ENCODE measurements at regions not wholly inside any gene's neighbourhood (a gene's known extent, or its start where the extent isn't known, plus 50 kb on each side); places are given as distances from the start of the nearest gene placed in this dataset.

DNA sequence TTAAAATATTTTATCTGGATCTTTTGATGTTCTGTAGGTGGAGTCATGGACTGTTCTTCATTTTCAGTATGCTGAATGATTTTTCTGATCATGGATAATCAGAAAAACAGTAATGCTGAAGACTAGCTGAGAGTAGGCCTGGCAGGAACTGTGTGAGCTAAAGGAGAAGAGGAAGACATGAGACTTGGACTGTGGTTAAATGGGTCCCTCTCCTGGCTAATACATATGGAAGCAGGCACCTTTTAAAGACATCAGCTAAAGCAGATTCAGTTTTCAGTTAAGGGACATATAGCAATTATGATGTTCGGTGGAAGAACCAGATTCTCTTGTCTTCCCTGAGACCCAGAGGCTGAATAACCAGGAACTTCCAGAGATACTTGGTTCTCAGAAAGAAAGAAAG lies 169.4 kb downstream of the OLFM4 start:
- H3K36me3 Mint-ChIP-seq (ENCODE audit: low read depth): no peaks in the 10 kb centered on the region
- peaks cover 5% of the 10 kb centered on the region for H3K27me3 Mint-ChIP-seq (ENCODE audit: insufficient read depth)
- no peak for DNase-seq (ENCODE audit: low spot score)
- H3K4me3 Mint-ChIP-seq: no peak overlapping the region
- no peak overlapping the region for H3K27ac Mint-ChIP-seq
- no peaks in the 10 kb centered on the region for H3K4me1 Mint-ChIP-seq (ENCODE audit: low read depth)
- intact Hi-C loops (cut with micrococcal nuclease): no loop called here
- no peaks in the 10 kb centered on the region for H3K9me3 Mint-ChIP-seq

DNA sequence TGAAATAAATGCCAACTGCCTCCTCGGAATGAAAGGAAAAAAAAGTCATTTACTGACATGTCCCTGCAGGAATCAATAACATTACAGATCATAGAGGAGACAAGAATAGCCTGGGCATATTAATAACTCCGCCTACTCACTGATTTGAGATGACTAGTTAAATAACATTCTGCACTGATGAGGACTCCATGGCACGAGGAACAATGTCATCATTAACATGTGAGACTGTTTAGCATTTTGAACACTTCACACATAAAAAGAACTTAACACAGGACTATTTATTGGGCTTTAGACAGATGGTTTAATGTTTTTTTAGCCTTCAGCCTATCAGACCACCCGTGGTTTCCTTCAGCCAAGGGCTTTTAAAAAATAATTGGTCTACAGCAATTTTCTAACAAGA lies 170.1 kb downstream of the OLFM4 start:
- Mint-ChIP-seq H3K27me3 (ENCODE audit: insufficient read depth) (peaks cover 6% of the 10 kb centered on the region), H3K4me1 (ENCODE audit: low read depth) (no peaks in the 10 kb centered on the region), H3K4me3 (no peak overlapping the region), H3K27ac (no peak overlapping the region), H3K36me3 (ENCODE audit: low read depth) (no peaks in the 10 kb centered on the region), H3K9me3 (no peaks in the 10 kb centered on the region)
- intact Hi-C loops (cut with micrococcal nuclease): no loop called here
- DNase-seq (ENCODE audit: low spot score): no peak

DNA sequence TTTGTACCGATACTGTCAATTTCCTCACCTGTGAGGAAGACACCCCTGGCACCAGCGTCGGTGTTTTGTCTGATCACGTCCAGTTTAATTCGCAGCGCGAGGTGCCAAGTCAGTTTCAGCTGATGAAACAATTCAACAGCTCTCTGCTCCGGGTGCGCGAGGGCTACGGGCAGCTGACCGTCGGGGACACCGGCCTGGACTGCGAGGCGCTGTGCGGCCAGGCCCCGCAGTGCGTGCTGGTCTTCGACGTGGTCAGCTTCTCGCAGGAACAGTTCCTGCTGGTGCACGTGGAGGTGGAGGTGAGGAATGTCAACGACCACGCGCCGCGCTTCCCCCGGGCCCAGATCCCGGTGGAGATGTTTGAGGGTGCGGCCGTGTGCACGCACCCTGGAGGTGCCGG lies 171.5 kb downstream of the OLFM4 start:
- H3K9me3 Mint-ChIP-seq: no peaks in the 10 kb centered on the region
- no peaks in the 10 kb centered on the region for H3K36me3 Mint-ChIP-seq (ENCODE audit: low read depth)
- DNase-seq (ENCODE audit: low spot score): no peak
- H3K4me3 Mint-ChIP-seq: no peak overlapping the region
- no peaks in the 10 kb centered on the region for H3K4me1 Mint-ChIP-seq (ENCODE audit: low read depth)
- intact Hi-C loops (cut with micrococcal nuclease): no loop called here
- no peak overlapping the region for H3K27ac Mint-ChIP-seq
- H3K27me3 Mint-ChIP-seq (ENCODE audit: insufficient read depth): peaks cover 6% of the 10 kb centered on the region

DNA sequence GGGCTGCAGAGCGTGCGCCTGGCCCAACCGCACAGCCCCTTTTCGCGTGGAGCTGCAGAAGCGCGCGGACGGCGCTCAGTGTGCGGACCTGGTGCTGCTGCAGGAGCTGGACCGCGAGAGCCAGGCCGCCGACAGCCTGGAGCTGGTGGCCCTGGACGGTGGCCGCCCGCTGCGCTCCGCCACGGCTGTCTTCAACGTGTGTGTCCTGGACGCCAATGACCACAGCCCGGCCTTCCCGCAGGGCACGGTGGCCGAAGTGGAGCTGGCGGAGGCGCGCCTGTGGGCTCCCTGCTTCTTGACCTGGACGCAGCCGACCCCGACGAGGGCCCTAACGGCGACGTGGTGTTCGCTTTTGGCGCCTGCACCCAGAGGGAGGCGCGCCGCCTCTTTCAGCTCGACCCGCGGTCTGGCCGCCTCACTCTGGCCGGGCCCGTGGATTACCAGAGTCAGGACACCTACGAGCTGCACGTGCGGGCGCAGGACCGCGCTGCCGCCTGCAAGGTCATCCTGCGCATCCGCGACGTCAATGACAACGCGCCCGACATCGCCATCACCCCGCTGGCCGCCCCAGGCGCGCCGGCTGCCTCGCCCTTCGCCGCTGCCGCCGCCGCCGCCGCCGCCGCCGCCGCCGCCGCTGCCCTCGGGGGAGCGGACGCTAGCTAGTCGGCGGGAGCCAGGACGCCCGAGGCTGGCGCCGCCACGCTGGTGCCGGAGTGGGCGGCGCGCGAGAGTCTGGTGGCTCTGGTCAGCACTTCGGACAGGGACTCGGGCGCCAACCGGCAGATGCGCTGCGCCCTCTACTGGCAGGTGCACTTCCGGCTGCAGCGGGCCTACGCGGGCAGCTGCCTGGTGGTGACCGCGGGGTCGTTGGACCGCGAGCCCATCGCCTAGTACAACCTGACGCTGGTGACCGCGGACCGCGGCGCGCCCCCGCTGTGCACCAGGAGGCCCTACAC lies 172.2 kb downstream of the OLFM4 start:
- Mint-ChIP-seq H3K4me1 (ENCODE audit: low read depth) (no peaks in the 10 kb centered on the region), H3K9me3 (no peaks in the 10 kb centered on the region)
- intact Hi-C loops (cut with micrococcal nuclease): no loop called here

DNA sequence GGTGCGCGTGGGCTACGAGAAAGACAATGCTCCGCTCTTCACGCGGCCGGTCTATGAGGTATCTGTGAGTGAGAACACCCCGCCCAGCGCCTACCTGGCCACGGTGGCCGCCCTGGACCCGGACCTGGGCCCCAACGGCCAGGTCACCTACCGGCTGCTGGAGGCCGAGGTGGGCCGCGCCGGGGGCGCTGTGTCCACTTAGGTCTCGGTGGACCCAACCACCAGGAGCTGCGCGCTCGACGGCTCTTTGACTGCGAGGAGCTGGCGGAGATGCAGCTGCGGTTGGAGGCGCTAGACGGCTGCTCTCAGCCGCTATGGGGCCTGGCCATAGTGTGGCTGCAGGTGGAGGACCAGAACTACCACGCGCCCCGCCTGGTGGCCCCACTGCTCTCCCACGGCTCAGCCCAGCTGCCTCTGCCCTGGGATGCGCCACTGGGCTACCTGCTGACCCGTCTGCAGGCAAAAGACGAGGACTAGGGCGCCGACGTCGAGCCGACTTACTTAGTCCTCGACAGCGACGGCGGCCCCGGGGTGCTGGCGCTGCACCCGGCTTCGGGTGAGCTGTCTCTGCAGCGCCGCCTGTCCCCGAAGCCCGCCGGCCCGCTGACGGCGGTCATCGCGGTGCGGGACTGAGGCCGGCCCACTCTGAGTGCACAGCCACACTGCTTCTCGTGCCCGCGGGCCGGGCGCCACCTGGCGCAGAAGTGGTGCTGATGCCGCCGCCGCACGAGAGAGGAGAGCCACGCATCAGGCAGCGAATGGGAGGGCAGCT lies 173.0 kb downstream of the OLFM4 start:
- Mint-ChIP-seq H3K27me3 (ENCODE audit: insufficient read depth) (peaks cover 6% of the 10 kb centered on the region), H3K4me3 (no peak overlapping the region), H3K4me1 (ENCODE audit: low read depth) (no peaks in the 10 kb centered on the region), H3K36me3 (ENCODE audit: low read depth) (no peaks in the 10 kb centered on the region), H3K9me3 (no peaks in the 10 kb centered on the region), H3K27ac (no peak overlapping the region)
- intact Hi-C loops (cut with micrococcal nuclease): no loop called here
- no peak for DNase-seq (ENCODE audit: low spot score)

More for the DNA sequence above, 172.2 kb downstream of the OLFM4 start:
- Mint-ChIP-seq H3K27me3 (ENCODE audit: insufficient read depth) (peaks cover 6% of the 10 kb centered on the region), H3K4me3 (no peak overlapping the region), H3K36me3 (ENCODE audit: low read depth) (no peaks in the 10 kb centered on the region), H3K27ac (no peak overlapping the region)
- no peak for DNase-seq (ENCODE audit: low spot score)

DNA sequence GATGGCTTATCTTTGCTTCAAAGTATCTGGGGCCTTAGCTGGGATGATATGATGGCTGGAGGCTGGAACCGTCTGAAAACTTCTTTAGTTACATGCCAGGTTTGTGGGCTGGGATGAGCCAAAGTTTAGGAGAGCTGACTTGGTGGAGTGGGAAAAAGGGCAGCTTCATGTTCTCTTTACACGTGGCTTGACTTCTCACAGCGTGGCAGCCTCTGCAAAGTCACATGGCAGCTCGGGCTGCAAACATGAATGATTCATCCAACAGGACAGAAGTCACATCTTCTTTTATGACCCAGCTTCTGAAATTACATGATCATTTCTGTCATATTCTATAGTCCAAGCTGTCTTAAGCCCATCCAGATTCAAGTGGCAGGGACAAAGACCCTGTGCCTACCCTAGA lies 176.0 kb downstream of the OLFM4 start:
- Mint-ChIP-seq H3K27ac (no peak overlapping the region), H3K27me3 (ENCODE audit: insufficient read depth) (peaks cover 6% of the 10 kb centered on the region), H3K4me1 (ENCODE audit: low read depth) (no peaks in the 10 kb centered on the region), H3K36me3 (ENCODE audit: low read depth) (no peaks in the 10 kb centered on the region), H3K9me3 (no peaks in the 10 kb centered on the region), H3K4me3 (no peak overlapping the region)
- no peak for DNase-seq (ENCODE audit: low spot score)
- intact Hi-C loops (cut with micrococcal nuclease): no loop called here

DNA sequence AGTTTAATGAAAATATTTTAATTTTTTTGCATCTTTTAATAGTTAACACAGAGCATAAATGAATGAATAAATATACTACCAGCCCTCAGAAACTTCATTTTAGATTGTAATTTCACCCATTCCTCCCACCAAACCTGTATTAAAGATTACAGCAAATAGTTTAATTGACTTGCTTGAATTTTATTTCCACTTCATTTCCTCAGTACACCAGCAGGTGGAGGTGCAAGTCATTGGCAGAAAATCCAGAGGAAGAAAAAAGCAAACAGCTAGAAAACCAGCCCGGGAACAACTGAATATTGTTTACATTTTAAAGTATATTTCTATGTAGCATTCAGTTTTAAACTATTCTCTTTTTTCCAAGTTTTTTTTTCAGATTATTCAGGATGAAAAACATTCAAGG lies 177.8 kb downstream of the OLFM4 start:
- Mint-ChIP-seq H3K27ac (no peak overlapping the region), H3K9me3 (no peaks in the 10 kb centered on the region), H3K4me1 (ENCODE audit: low read depth) (no peaks in the 10 kb centered on the region), H3K36me3 (ENCODE audit: low read depth) (no peaks in the 10 kb centered on the region), H3K4me3 (no peak overlapping the region), H3K27me3 (ENCODE audit: insufficient read depth) (peaks cover 6% of the 10 kb centered on the region)
- no peak for DNase-seq (ENCODE audit: low spot score)
- intact Hi-C loops (cut with micrococcal nuclease): no loop called here

DNA sequence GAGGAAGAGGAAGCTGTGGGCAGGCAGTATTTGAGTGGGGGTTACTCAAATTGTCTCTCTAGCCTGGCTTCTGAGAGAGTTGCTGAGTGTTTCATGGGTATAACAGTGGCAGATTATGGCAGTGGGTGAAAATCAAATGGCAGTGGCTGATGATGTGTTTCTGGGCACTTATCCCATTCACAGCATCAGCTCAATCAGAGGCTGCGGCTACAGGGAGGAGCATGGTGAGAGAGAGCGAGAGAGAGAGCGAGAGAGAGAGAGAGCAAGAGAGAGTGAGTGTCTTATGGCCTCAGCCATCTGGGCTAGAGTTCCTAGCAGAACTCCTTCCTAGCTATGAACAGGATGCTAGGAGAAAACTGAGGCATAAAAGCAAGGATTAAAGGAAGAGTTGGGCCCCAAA lies 178.9 kb downstream of the OLFM4 start:
- Mint-ChIP-seq H3K27me3 (ENCODE audit: insufficient read depth) (peaks cover 6% of the 10 kb centered on the region), H3K9me3 (no peaks in the 10 kb centered on the region), H3K4me3 (no peak overlapping the region)

DNA sequence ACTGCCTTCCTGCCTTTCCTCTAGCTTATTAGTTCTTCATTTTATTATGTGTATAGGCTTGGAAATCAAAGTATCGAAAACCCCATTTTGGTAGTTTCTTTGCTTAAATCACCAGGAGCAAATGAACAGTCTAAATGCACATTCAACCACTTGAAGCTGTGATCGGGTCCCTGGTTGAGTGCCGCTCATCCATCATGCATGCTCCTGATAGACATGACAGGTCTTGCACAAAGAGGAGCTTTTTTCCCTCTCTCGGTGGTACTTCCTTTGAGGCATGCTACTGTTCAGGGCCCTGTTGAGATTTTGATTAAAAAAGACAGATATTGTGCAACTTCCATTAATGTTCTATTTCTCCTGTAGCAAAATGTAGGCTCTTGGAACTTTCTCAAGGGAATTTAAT lies 185.8 kb downstream of the OLFM4 start:
- Mint-ChIP-seq H3K9me3 (no peaks in the 10 kb centered on the region), H3K4me1 (ENCODE audit: low read depth) (no peaks in the 10 kb centered on the region), H3K27ac (no peak overlapping the region), H3K36me3 (ENCODE audit: low read depth) (no peaks in the 10 kb centered on the region), H3K27me3 (ENCODE audit: insufficient read depth) (no peaks in the 10 kb centered on the region), H3K4me3 (no peak overlapping the region)
- DNase-seq (ENCODE audit: low spot score): no peak
- intact Hi-C loops (cut with micrococcal nuclease): no loop called here

More for the DNA sequence above, 178.9 kb downstream of the OLFM4 start:
- H3K4me1 Mint-ChIP-seq (ENCODE audit: low read depth): no peaks in the 10 kb centered on the region
- H3K36me3 Mint-ChIP-seq (ENCODE audit: low read depth): no peaks in the 10 kb centered on the region
- intact Hi-C loops (cut with micrococcal nuclease): no loop called here
- H3K27ac Mint-ChIP-seq: no peak overlapping the region
- DNase-seq (ENCODE audit: low spot score): no peak

DNA sequence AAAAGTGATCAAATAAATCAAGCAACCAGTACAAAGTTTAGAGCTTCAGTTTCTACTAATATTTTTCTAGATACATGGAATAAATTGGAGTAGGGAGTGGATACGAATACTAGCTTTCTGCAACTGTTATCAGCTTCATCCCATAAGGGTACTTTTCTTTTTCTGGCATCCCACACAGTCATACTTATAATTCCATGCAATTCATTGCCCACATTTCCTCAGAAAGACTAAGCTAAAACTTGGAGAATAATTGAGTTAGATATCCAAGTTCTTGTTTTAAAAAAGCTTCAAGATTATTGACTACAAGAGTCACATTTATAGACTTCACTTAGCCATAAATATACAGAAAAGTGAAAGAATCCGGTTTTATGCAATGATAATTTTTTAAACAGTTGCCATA lies 186.9 kb downstream of the OLFM4 start:
- no peaks in the 10 kb centered on the region for H3K27me3 Mint-ChIP-seq (ENCODE audit: insufficient read depth)
- H3K27ac Mint-ChIP-seq: no peak overlapping the region
- H3K4me1 Mint-ChIP-seq (ENCODE audit: low read depth): no peaks in the 10 kb centered on the region
- no peak for DNase-seq (ENCODE audit: low spot score)
- no peaks in the 10 kb centered on the region for H3K36me3 Mint-ChIP-seq (ENCODE audit: low read depth)
- H3K4me3 Mint-ChIP-seq: no peak overlapping the region
- intact Hi-C loops (cut with micrococcal nuclease): no loop called here
- no peaks in the 10 kb centered on the region for H3K9me3 Mint-ChIP-seq

DNA sequence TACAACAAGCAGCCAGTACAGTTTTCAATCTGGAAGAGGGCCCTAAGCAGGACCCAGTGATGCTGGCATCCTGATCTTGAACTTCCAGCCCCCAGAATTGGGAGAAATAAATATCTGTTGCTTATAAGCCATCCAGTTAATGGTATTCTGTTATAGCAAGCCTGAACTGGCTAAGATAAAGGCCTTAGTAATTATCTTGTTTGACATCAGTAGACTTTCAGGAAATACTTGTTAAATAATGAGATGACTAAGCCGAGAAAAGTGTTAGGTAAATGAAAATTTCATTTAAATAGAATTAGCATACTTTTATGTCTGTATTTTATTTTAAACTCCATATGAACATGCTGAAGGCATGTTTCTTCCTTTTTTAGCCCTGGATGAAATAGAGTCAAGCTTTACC lies 188.2 kb downstream of the OLFM4 start:
- no peak for DNase-seq (ENCODE audit: low spot score)
- intact Hi-C loops (cut with micrococcal nuclease): no loop called here
- no peaks in the 10 kb centered on the region for H3K4me1 Mint-ChIP-seq (ENCODE audit: low read depth)
- H3K36me3 Mint-ChIP-seq (ENCODE audit: low read depth): no peaks in the 10 kb centered on the region
- no peaks in the 10 kb centered on the region for H3K27me3 Mint-ChIP-seq (ENCODE audit: insufficient read depth)
- no peaks in the 10 kb centered on the region for H3K9me3 Mint-ChIP-seq
- no peak overlapping the region for H3K4me3 Mint-ChIP-seq
- H3K27ac Mint-ChIP-seq: no peak overlapping the region

DNA sequence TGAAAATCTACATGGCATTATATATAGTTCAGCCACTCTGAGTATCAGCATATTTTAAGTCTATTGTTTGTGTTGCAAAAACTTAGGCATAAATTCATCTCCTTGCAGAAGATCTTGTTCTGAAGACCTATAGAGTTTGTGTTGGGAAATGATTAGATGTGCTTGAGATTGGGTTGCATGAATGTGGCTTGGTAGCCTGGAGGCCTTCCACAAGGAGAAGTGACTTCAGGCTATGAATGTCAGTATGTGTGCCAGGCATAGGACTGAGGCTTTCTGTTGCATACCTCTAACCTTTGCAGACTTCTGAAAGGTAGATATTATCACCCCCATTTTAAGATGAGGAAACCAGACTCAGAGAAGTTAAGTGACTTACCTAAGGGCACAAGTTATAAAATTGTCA lies 188.6 kb downstream of the OLFM4 start:
- no peak overlapping the region for H3K27ac Mint-ChIP-seq
- DNase-seq (ENCODE audit: low spot score): no peak
- no peaks in the 10 kb centered on the region for H3K36me3 Mint-ChIP-seq (ENCODE audit: low read depth)
- H3K9me3 Mint-ChIP-seq: no peaks in the 10 kb centered on the region
- no peaks in the 10 kb centered on the region for H3K4me1 Mint-ChIP-seq (ENCODE audit: low read depth)
- H3K4me3 Mint-ChIP-seq: no peak overlapping the region
- intact Hi-C loops (cut with micrococcal nuclease): no loop called here
- no peaks in the 10 kb centered on the region for H3K27me3 Mint-ChIP-seq (ENCODE audit: insufficient read depth)

DNA sequence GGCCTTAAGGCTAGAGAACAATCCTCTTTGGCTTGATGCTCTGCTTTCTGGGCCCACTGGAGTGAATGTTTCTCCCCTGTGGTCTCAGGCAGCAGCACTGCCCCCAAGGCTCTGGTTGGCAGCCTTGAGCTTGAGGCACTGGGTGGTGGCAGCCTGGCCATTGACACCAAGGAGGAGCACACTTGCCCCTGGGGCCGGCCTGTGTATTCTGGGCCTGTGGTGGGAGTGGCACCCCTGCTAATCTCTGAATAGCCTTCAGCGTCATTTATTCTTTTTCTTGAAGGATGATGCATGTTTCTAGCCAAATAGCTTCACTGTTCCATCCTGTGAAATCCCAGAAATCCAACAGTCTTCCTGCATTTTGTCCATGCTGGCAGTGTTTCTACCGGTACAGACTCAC lies 191.4 kb downstream of the OLFM4 start:
- no peaks in the 10 kb centered on the region for H3K36me3 Mint-ChIP-seq (ENCODE audit: low read depth)
- no peak overlapping the region for H3K27ac Mint-ChIP-seq
- H3K4me1 Mint-ChIP-seq (ENCODE audit: low read depth): no peaks in the 10 kb centered on the region
- H3K9me3 Mint-ChIP-seq: no peaks in the 10 kb centered on the region
- intact Hi-C loops (cut with micrococcal nuclease): no loop called here
- H3K4me3 Mint-ChIP-seq: no peak overlapping the region
- DNase-seq (ENCODE audit: low spot score): no peak
- no peaks in the 10 kb centered on the region for H3K27me3 Mint-ChIP-seq (ENCODE audit: insufficient read depth)
